ENCODE measurements at regions not wholly inside any gene's neighbourhood (a gene's known extent, or its start where the extent isn't known, plus 50 kb on each side); places are given as distances from the start of the nearest gene placed in this dataset.

DNA sequence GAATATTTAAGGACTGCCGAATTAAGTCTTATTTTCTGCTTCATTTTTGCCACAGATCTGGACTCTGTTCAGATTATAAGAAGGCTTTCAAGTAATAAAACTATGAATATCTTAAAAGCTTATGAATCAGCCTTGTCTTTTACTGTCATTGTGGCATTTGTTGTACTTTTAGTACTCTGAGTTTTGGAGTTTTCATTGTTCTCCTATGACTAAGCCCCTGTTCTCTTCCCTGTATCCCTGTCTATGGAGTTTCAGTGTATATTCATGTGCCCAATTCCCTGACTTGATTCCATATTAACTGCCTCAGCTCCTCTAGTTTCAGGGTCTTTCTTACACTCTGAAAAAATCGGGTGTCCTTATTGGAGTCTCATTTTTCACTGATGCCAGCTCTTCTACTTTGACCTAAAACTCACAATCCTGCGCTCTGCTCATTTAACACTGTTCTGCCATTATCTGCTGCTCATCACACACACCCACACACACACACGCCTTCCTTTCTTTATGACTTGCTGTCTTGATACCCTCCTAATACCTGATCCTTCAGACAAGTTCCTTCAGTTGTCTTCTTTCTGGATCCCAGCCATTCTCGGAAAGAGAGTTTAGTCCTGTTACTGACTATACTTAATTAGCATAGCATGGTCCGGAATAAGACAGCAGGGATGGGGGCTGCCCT lies 511.8 kb downstream of the CPS1 start:
- DNase-seq = no peak

DNA sequence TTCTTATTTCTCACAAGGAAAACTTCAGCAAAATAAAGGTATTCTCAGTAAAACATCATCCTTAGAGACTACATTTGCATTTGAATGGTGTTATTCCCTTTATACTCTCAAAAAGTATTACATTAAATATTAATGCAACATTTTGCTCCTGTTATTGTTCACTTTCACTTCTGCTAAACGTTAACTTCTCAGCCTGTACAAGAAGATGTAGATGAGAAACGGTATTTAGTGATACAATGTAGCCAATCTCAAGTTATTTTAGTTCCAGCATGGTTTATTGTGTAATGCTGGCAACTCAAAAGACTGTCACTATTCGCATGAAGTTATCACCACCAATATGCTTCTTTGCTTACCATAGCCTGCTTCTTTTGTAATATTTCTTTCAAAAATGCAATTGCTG lies 514.1 kb downstream of the CPS1 start:
- no peak for DNase-seq

GRCh38 chr2:211077216-211077767 lies 520.9 kb downstream of the CPS1 start:
- no peak for DNase-seq

- DNase-seq = no peak
Measured at GRCh38 chr2:211084352-211084751, 528.0 kb downstream of the CPS1 start.

DNA sequence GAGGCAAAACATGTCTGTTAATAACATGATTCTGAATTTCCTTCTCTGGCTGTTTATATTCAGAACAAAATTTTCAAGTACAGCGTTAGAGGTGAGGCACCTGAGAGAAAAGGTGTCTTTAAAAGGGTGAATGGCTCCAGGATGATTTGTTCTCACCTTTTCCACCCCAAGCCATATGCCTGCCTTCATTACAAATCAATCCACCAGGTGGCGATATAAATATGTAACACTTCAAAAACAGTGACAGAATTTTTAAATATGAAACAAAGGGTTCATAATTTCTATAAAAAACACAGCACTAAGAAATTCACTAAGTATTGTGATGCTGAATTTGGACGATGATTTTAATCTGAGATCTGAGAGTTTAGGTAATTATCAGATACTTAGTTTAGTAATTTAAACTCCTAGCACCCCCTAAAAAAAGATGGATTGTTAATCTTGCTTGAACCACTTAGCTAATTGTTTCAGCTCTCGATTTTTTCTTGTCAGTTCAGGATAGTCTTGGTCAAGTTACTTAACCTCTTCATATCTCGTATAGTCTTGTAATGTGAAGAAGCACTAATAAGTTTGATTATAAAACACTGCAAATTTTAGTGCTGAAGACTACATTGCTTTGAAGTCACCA lies 528.8 kb downstream of the CPS1 start:
- DNase-seq = peak; percentile 2

- no peak for DNase-seq
Measured at GRCh38 chr2:211086049-211086448, 529.6 kb downstream of the CPS1 start.

DNA sequence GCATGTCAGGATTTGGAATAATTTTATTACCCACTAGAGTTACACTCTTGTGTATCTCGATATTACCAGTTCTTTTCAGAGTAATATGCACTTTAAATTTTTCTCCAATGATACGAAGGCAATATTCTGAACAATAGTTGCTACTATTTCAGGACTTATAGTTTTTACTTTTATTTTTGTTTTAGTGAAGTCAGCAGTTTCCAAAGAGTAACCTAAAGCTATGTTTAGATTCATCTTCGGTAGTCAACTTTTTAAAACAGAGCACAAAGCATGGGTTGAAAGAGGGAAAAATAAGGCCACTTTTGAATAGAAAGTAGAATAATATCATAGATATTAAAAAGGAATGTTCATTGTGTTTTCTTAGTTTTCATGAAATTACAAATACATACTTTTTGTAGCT lies 532.7 kb downstream of the CPS1 start:
- DNase-seq = no peak

GRCh38 chr2:211093743-211094303 lies 537.4 kb downstream of the CPS1 start:
- no peak for DNase-seq

DNA sequence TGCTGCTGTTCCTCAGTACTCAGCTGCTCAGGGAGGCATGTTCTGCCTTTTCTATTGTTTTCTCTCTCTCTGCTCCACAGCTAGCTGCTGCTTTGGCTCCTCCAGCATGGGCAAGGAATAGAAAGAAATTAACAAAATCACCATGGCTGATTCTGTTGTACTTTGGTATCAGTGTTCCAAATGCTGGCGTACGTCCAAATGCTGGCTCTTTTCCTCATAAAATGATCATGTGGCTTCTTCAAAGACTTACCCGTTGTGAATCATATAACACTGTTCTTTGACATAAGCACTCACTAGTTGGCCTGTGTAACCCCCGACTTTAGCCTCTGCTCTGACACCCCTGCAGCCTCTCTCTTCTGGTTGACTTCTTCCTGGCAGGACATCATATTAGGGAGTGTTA lies 547.6 kb downstream of the CPS1 start:
- no peak for DNase-seq

DNA sequence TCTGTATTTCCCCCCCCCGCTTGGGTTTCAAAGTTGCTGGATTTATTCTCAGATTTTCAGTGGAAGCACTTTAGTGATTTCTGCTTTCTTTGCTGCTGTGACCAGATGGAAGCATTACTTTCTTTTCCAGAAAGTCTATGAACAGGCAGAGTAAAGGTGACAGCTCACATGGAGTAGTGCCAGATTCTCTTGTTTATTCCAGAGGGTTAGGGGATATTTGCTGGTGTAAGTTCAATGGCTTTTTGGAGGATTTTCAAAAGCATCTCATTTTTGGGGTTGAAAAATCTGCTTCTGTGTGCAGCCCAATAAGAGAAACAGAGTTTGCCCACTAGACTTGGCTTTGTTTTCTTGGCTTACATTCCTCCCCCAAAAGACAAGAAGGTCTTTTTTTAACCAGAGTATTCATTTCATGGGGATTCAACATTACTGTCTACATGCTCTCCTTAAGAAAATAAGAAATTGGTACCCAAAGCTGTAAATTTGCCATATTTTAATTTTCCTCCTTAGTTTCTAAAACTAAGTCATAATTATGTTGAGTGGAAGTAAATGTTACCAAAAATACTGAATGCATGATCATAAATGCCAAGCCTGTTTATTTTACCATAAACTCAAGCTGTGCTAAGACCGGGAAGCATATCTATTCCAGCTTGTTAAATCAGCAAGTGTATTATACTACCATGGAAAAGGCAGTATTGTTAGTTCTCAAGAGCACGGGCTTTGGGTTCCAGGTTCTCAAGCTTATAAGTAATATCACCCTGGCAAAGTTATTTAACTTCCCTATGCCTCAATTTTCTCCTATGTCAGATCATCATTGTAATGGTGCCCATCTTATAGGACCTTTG lies 557.2 kb downstream of the CPS1 start:
- DNase-seq = no peak

- no peak for DNase-seq
Measured at GRCh38 chr2:211114826-211115455, 558.5 kb downstream of the CPS1 start.

DNA sequence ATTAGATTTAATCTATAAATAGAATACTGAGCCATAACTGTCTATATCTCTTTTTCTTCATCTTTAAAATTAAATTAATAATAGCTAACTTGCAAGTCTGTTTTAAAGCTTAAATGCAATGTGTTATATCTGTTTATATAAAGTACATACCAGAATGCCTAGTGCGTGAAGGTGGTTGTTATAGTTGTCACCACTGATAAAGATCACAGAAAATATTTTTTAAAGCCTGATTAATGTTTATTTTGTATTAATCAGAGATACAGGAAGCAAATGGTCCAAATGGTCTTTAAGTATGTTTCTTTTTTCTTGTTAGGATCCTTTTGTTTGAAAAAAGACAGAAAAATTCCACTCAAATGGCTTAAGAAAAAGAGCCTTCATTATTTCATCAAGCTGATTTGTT lies 560.6 kb downstream of the CPS1 start:
- no peak for DNase-seq

- DNase-seq = no peak
Measured at GRCh38 chr2:211126256-211126655, 569.9 kb downstream of the CPS1 start.

- no peak for DNase-seq
Measured at GRCh38 chr2:211127501-211127900, 571.1 kb downstream of the CPS1 start.

- DNase-seq = no peak
Measured at GRCh38 chr2:211128287-211128686, 571.9 kb downstream of the CPS1 start.

GRCh38 chr2:211129798-211130197 lies 573.4 kb downstream of the CPS1 start:
- no peak for DNase-seq

DNA sequence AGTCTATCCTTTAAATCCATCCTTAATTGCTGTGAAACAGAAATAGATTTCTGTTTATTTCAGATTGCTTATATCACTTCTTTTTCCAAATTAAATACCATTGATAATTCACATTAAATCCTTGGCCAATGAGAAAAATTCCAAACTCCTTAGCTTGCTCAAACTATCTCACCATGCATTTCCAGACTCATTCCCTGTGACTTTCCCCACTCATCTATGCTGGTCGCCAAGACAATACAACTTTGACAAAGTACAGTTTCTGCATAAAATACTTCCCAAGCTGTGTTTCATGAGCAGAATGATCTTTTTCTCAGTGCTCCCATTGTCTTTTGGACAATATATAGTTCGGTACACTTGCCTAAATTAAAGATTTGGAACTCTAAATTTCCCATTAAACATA lies 575.6 kb downstream of the CPS1 start:
- DNase-seq = no peak

- no peak for DNase-seq
Measured at GRCh38 chr2:211132573-211132972, 576.2 kb downstream of the CPS1 start.

DNA sequence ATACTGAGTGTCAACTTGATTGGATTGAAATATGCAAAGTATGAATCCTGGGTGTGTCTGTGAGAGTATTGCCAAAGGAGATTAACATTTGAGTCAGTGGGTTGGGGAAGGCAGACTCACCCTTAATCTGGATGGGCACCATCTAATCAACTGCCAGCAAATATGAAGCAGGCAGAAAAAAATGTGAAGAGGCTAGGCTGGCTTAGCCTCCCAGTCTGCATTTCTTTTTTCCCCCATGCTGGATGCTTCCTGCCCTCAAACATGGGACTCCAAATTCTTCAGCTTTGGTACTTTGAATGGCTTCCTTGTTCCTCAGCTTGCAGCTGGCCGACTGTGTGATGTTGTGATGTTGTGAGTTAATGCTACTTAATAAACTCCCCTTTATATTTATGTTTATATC lies 577.4 kb downstream of the CPS1 start:
- DNase-seq = no peak

DNA sequence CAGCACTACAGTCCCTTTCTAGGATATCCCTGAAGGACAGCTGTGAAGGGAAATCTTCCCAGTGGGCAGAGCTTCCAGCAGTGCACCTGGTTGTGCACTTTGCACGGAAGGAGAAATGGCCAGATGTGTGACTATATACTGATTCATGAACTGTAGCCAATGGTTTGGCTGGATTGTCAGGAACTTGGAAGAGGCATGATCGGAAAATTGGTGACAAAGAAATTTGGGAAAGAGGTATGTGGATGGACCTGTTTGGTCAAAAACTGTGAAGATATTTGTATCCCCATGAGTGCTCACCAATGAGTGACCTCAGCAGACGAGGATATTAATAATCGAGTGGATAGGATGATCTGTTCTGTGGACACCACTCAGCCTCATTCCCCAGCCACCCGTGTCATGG lies 582.2 kb downstream of the CPS1 start:
- DNase-seq = no peak

- no peak for DNase-seq
Measured at GRCh38 chr2:211141646-211142045, 585.2 kb downstream of the CPS1 start.

- DNase-seq = no peak
Measured at GRCh38 chr2:211144078-211144477, 587.7 kb downstream of the CPS1 start.

Measured in CD4-positive, alpha-beta T cell treated with Interleukin-10 for 1 hour (primary cell).